ENCODE measurements at regions not wholly inside any gene's neighbourhood (a gene's known extent, or its start where the extent isn't known, plus 50 kb on each side); places are given as distances from the start of the nearest gene placed in this dataset.

DNA sequence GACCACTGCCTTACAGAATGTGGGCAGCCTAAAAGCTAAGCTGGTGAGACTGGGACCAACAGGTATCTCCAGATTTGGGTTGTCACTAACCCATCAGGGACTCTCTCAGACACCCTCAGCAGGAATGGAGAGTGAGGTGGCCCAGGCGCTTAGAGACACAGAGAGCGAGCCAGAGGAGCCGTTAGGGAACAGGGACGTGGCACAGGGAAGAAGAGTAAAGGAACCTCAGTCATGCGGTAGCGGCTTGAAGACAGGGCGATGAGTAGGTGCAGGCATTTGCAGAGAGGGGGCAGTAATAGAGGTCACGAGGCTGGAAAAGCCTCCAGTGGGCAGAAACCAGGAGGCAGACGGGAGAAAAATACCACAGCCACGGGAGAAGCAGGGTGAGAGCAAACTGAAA is 158.0 kb upstream of the CCND2 start:
- TF ChIP-seq, protein P1, sequence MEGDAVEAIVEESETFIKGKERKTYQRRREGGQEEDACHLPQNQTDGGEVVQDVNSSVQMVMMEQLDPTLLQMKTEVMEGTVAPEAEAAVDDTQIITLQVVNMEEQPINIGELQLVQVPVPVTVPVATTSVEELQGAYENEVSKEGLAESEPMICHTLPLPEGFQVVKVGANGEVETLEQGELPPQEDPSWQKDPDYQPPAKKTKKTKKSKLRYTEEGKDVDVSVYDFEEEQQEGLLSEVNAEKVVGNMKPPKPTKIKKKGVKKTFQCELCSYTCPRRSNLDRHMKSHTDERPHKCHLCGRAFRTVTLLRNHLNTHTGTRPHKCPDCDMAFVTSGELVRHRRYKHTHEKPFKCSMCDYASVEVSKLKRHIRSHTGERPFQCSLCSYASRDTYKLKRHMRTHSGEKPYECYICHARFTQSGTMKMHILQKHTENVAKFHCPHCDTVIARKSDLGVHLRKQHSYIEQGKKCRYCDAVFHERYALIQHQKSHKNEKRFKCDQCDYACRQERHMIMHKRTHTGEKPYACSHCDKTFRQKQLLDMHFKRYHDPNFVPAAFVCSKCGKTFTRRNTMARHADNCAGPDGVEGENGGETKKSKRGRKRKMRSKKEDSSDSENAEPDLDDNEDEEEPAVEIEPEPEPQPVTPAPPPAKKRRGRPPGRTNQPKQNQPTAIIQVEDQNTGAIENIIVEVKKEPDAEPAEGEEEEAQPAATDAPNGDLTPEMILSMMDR (IDR thresholded peaks at IDR 0.05): no peak
- no peak for TF ChIP-seq POLR2A (IDR thresholded peaks at IDR 0.05)

All from uterus (tissue), 2 donors.